ENCODE measurements at regions not wholly inside any gene's neighbourhood (a gene's known extent, or its start where the extent isn't known, plus 50 kb on each side); places are given as distances from the start of the nearest gene placed in this dataset.

- Histone ChIP-seq H3K23me2 (ENCODE audit: low read depth, low read length) (no peaks in the 10 kb centered on the region), H2BK120ac (replicated peaks; ENCODE audit: low read depth, low read length) (no peak overlapping the region), H3K23ac (ENCODE audit: insufficient read length) (no peak overlapping the region), H2BK12ac (ENCODE audit: low read depth, low read length) (no peak overlapping the region), H3K9ac (replicated peaks in 1 of 4; ENCODE audit: extremely low read depth in 1 of 4, low read depth in 3 of 4, low read length in 3 of 4) (no peak overlapping the region), H3K4me1 (replicated peaks in 1 of 4; ENCODE audit: control insufficient read depth in 3 of 4, insufficient read depth in 4 of 4, low read length in 3 of 4) (peaks cover 0 to 3% (median 0%) of the 10 kb centered on the region in 4 experiments; a peak in 3 of 7 replicates), H4K20me1 (replicated peaks in 1 of 2; ENCODE audit: control insufficient read depth in 1 of 2, insufficient read depth in 2 of 2, low read length in 2 of 2) (no peaks in the 10 kb centered on the region), H3K27me3 (replicated peaks in 1 of 4; ENCODE audit: control insufficient read depth in 3 of 4, extremely low read depth in 1 of 4, insufficient read depth in 3 of 4, low read length in 3 of 4) (no peaks in the 10 kb centered on the region), H3K9me3 (ENCODE audit: insufficient read depth in 2 of 2, low read depth in 1 of 2, low read length in 1 of 2) (no peaks in the 10 kb centered on the region), H2AFZ (ENCODE audit: low read length) (no peak overlapping the region), H3K79me1 (ENCODE audit: low read depth, low read length) (no peaks in the 10 kb centered on the region), H3K36me3 (ENCODE audit: control insufficient read depth in 2 of 4, insufficient read depth in 4 of 4, low read length in 3 of 4) (no peaks in the 10 kb centered on the region), H3K79me2 (ENCODE audit: control insufficient read depth in 1 of 2, insufficient read depth in 2 of 2, low read length in 2 of 2) (no peaks in the 10 kb centered on the region), H3K4me2 (ENCODE audit: insufficient read depth in 1 of 2, low read depth in 2 of 2, low read length in 2 of 2) (no peak overlapping the region), H2BK20ac (ENCODE audit: low read length) (no peak overlapping the region), H4K8ac (ENCODE audit: extremely low read depth, insufficient read depth, low read length) (no peak overlapping the region), H3K4ac (replicated peaks; ENCODE audit: insufficient read length, low read depth, low read length) (no peak overlapping the region), H3K27ac (ENCODE audit: low read depth, low read length) (no peak overlapping the region), H2AK5ac (ENCODE audit: low read depth, low read length) (no peak overlapping the region), H4K91ac (replicated peaks; ENCODE audit: insufficient read length, low read length) (no peak overlapping the region), H2BK15ac (ENCODE audit: low read length) (no peak overlapping the region), H3K56ac (replicated peaks; ENCODE audit: insufficient read length, low read depth, low read length) (no peak overlapping the region), H3K14ac (ENCODE audit: insufficient read length) (no peak overlapping the region), H3K4me3 (ENCODE audit: extremely low read depth in 1 of 4, insufficient read depth in 2 of 4, low read depth in 3 of 4, low read length in 4 of 4) (no peak overlapping the region), H2BK5ac (ENCODE audit: low read depth, low read length) (no peak overlapping the region), H3K18ac (ENCODE audit: extremely low read depth, low read length) (no peak overlapping the region), H4K5ac (ENCODE audit: insufficient read length, low read depth, low read length) (no peak overlapping the region)
- DNase-seq (ENCODE audit: low read depth in 1 of 2, low spot score in 2 of 2), result no peak
- no peak for FAIRE-seq
- WGBS, 2 experiments (ENCODE audit: extremely low coverage in 1 of 2, insufficient coverage in 1 of 2, insufficient read length in 1 of 2, insufficient replicate concordance in 2 of 2, low coverage in 1 of 2, low lambda C conversion rate in 2 of 2, missing lambda C conversion rate in 1 of 2), result 89% methylated on average over 5 of the region's 5 CpGs; no CpG with 5 or more reads in 1 of the 2 experiments
- ChIA-PET POLR2A (ENCODE audit: partially characterized antibody) (no interaction called here), CTCF (ENCODE audit: partially characterized antibody) (interaction anchor here (1.1 to 12.0 kb wide), 2 partner anchors 9 to 175 kb away, joined by 3 to 110 read pairs; no protein-coding TSS in a partner anchor)
- TF ChIP-seq YY1 (IDR thresholded peaks at IDR 0.05; ENCODE audit: low read depth, low read length), result no peak
- no peak for TF ChIP-seq POLR2AphosphoS5 (IDR thresholded peaks at IDR 0.05; ENCODE audit: low read depth, low read length)
- no peak for TF ChIP-seq SUZ12 (IDR thresholded peaks at IDR 0.05; ENCODE audit: low read length)
- TF ChIP-seq SIRT6 (IDR thresholded peaks at IDR 0.05; ENCODE audit: low read length), result no peak
- no peak for TF ChIP-seq BRCA1 (IDR thresholded peaks at IDR 0.05; ENCODE audit: low read depth, low read length)
- TF ChIP-seq BACH1 (IDR thresholded peaks at IDR 0.05; ENCODE audit: low read length), result no peak
- TF ChIP-seq CTBP2 (IDR thresholded peaks at IDR 0.05; ENCODE audit: borderline replicate concordance, insufficient read depth, insufficient read length, low read length), result no peak
- no peak for TF ChIP-seq JUN (IDR thresholded peaks at IDR 0.05; ENCODE audit: low read depth, low read length)
- no peak for TF ChIP-seq CBX5 (IDR thresholded peaks at IDR 0.05; ENCODE audit: low read depth, low read length)
- TF ChIP-seq EP300 (IDR thresholded peaks at IDR 0.05; ENCODE audit: borderline replicate concordance in 1 of 2, low read depth in 2 of 2, low read length in 2 of 2), result no peak
- no peak for TF ChIP-seq ATF3 (IDR thresholded peaks at IDR 0.05; ENCODE audit: insufficient read depth, low read depth, low read length)
- TF ChIP-seq ATF2 (IDR thresholded peaks at IDR 0.05; ENCODE audit: low read length), result no peak
- no peak for TF ChIP-seq SAP30 (IDR thresholded peaks at IDR 0.05; ENCODE audit: insufficient read depth, insufficient replicate concordance, low read length)
Measured at GRCh38 chr17:74002241-74002640, 201.2 kb upstream of the RPL38 start.
